Panc1 (cell line): ENCODE measurements at regions not wholly inside any gene's neighbourhood (a gene's known extent, or its start where the extent isn't known, plus 50 kb on each side); places are given as distances from the start of the nearest gene placed in this dataset.

Source experiments
- ATAC-seq: fragments of 200-7000 bp; cut with Tn5 transposase; 2 replicates; pipeline ENCODE4 v1.9.1; 2020; ENCODE audit warnings: mild to moderate bottlenecking, moderate library complexity
- BruUV-seq: library from RNA; stranded (reverse); fragments of 400-500 nt; replicated peaks from 2 replicates; lab custom pipeline; 2021; lab: Mats Ljungman, UMichigan
- CTCF ChIA-PET: fragments of 300-600 bp; sonication (Branson Sonifier 250); formaldehyde crosslinking; loops from one replicate; lab custom pipeline; 2022; ENCODE audit warnings: antibody characterized with exemption; lab: Charles Lee
- POLR2A ChIA-PET: fragments of 300-600 bp; sonication (Branson Sonifier 250); formaldehyde crosslinking; loops from one replicate; lab custom pipeline; 2022; ENCODE audit warnings: antibody characterized with exemption; lab: Charles Lee
- DNase-seq: peaks from one replicate; pipeline ENCODE4 v3.0.0-alpha.2; 2010; ENCODE audit warnings: low read depth, low spot score
- H3K27ac ChIP-seq: 2 replicates; pipeline ENCODE4 v1.5.1; 2011; ENCODE audit warnings: mild to moderate bottlenecking, low read length, inconsistent platforms
- H3K27me3 ChIP-seq: fragments of 200-500 bp; sonication (Bioruptor generic); 2 replicates; pipeline ENCODE4 v1.6.0; 2014; ENCODE audit warnings: low read length, inconsistent platforms; ENCODE audit not compliant: control insufficient read depth, insufficient read depth
- H3K36me3 ChIP-seq: fragments of 200-500 bp; sonication (Bioruptor generic); 2 replicates; pipeline ENCODE4 v1.5.1; 2014; ENCODE audit warnings: inconsistent platforms, mild to moderate bottlenecking, low read length, moderate library complexity; ENCODE audit not compliant: control insufficient read depth, insufficient read depth
- H3K4me1 ChIP-seq: 2 replicates; pipeline ENCODE4 v1.5.1; 2011; ENCODE audit warnings: inconsistent platforms, mild to moderate bottlenecking, low read length, moderate library complexity; ENCODE audit not compliant: control insufficient read depth, insufficient read depth
- H3K4me3 ChIP-seq, 2 experiments: 2 replicates each; pipeline ENCODE4 v1.5.1; 2011 to 2012; ENCODE audit warnings: low read depth in 2 of 2, low read length in 2 of 2, mild to moderate bottlenecking in 2 of 2, inconsistent platforms in 1 of 2, moderate library complexity in 1 of 2
- H3K9me3 ChIP-seq: fragments of 200-500 bp; sonication (Bioruptor generic); 2 replicates; pipeline ENCODE4 v1.5.1; 2014; ENCODE audit warnings: low read depth, mild to moderate bottlenecking, inconsistent platforms, low read length, moderate library complexity; ENCODE audit not compliant: control insufficient read depth, insufficient read depth
- POLR2AphosphoS5 ChIP-seq: IDR thresholded peaks from 2 replicates; pipeline ENCODE4 v1.6.1; 2012; ENCODE audit warnings: mild to moderate bottlenecking, low read depth, low read length, moderate library complexity
- SIN3A ChIP-seq: IDR thresholded peaks from 2 replicates; pipeline ENCODE4 v1.6.1; 2012; ENCODE audit warnings: low read depth, mild to moderate bottlenecking, low read length, moderate library complexity, borderline replicate concordance; ENCODE audit not compliant: insufficient read depth
- TCF7L2 ChIP-seq: IDR thresholded peaks from 2 replicates; pipeline ENCODE4 v1.6.1; 2011; ENCODE audit warnings: mild to moderate bottlenecking, low read depth, low read length, inconsistent platforms
- in situ Hi-C: cut with HindIII; loops from 2 replicates; pipeline ENCODE4 v1.10.0; 2016; ENCODE audit warnings: low sequenced_read_pairs, low pct_unique_long_range_greater_than_20kb
- intact Hi-C: fragments of 100-400 bp; cut with micrococcal nuclease; formaldehyde crosslinking; loops from one replicate; pipeline ENCODE4 v1.10.0; 2022; ENCODE audit not compliant: unreplicated experiment
- TF ChIP-seq, protein P1 (sequence below): fragments of 450-650 bp; IDR thresholded peaks from 2 replicates; pipeline ENCODE4 v1.5.1; 2017; ENCODE audit warnings: mild to moderate bottlenecking
- TF ChIP-seq, protein P2 (sequence below), 2 experiments: IDR thresholded peaks; 2 replicates each; pipeline ENCODE4 v1.6.1; 2011 to 2012; ENCODE audit warnings: low read depth in 2 of 2, control low read depth in 1 of 2, low read length in 1 of 2, mild to moderate bottlenecking in 1 of 2, moderate library complexity in 1 of 2; ENCODE audit not compliant: insufficient read depth in 1 of 2

DNA sequence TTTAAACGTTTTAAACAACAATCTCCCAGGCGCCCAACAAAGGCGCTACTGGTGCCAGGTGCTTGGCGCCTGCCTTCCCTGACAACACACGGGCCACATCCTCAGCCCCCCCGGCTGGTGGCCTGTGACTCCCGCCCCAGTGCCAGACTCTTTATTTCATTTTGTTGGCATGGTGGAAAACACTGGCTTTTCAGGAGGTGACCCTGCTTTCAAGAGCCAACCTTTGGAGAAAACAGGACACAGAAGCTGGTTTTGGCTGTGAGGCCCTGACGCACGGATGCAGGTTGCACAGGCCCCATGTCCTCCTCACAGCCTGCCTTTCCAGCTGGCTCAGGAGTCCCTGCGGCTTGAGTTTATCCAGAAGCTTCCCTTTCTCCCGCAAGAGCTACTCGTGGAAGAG, 100.0 kb downstream of the METRNL start:
- no peak overlapping the region for H3K4me3 ChIP-seq
- CTCF ChIA-PET: no interaction called here
- BruUV-seq: no TSS peak
- H3K36me3 ChIP-seq: no peaks in the 10 kb centered on the region
- TF ChIP-seq, protein P1, sequence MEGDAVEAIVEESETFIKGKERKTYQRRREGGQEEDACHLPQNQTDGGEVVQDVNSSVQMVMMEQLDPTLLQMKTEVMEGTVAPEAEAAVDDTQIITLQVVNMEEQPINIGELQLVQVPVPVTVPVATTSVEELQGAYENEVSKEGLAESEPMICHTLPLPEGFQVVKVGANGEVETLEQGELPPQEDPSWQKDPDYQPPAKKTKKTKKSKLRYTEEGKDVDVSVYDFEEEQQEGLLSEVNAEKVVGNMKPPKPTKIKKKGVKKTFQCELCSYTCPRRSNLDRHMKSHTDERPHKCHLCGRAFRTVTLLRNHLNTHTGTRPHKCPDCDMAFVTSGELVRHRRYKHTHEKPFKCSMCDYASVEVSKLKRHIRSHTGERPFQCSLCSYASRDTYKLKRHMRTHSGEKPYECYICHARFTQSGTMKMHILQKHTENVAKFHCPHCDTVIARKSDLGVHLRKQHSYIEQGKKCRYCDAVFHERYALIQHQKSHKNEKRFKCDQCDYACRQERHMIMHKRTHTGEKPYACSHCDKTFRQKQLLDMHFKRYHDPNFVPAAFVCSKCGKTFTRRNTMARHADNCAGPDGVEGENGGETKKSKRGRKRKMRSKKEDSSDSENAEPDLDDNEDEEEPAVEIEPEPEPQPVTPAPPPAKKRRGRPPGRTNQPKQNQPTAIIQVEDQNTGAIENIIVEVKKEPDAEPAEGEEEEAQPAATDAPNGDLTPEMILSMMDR: no peak
- TF ChIP-seq, protein P2, sequence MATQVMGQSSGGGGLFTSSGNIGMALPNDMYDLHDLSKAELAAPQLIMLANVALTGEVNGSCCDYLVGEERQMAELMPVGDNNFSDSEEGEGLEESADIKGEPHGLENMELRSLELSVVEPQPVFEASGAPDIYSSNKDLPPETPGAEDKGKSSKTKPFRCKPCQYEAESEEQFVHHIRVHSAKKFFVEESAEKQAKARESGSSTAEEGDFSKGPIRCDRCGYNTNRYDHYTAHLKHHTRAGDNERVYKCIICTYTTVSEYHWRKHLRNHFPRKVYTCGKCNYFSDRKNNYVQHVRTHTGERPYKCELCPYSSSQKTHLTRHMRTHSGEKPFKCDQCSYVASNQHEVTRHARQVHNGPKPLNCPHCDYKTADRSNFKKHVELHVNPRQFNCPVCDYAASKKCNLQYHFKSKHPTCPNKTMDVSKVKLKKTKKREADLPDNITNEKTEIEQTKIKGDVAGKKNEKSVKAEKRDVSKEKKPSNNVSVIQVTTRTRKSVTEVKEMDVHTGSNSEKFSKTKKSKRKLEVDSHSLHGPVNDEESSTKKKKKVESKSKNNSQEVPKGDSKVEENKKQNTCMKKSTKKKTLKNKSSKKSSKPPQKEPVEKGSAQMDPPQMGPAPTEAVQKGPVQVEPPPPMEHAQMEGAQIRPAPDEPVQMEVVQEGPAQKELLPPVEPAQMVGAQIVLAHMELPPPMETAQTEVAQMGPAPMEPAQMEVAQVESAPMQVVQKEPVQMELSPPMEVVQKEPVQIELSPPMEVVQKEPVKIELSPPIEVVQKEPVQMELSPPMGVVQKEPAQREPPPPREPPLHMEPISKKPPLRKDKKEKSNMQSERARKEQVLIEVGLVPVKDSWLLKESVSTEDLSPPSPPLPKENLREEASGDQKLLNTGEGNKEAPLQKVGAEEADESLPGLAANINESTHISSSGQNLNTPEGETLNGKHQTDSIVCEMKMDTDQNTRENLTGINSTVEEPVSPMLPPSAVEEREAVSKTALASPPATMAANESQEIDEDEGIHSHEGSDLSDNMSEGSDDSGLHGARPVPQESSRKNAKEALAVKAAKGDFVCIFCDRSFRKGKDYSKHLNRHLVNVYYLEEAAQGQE (IDR thresholded peaks at IDR 0.05; ENCODE audit: insufficient read depth in 1 of 2, low read depth in 2 of 2, low read length in 1 of 2): no peak
- no peak for TF ChIP-seq SIN3A
- no peak for TF ChIP-seq TCF7L2
- no peak for TF ChIP-seq POLR2AphosphoS5
- no peak for DNase-seq
- ATAC-seq: no peak
- no peaks in the 10 kb centered on the region for H3K9me3 ChIP-seq
- H3K27ac ChIP-seq: no peak overlapping the region
- no peaks in the 10 kb centered on the region for H3K4me1 ChIP-seq
- intact Hi-C loops (no loop called here), in situ Hi-C loops (no loop called here)
- no peaks in the 10 kb centered on the region for H3K27me3 ChIP-seq
- POLR2A ChIA-PET: no interaction called here

GRCh38 chr17:83179811-83180210, 100.4 kb downstream of the METRNL start:
- H3K9me3 ChIP-seq: no peaks in the 10 kb centered on the region
- ChIA-PET CTCF (no interaction called here), POLR2A (no interaction called here)
- ATAC-seq: no peak
- H3K4me1 ChIP-seq: no peaks in the 10 kb centered on the region
- intact Hi-C loops (no loop called here), in situ Hi-C loops (no loop called here)
- no peaks in the 10 kb centered on the region for H3K36me3 ChIP-seq
- H3K4me3 ChIP-seq: no peak overlapping the region
- BruUV-seq: no TSS peak
- TF ChIP-seq POLR2AphosphoS5 (no peak), TCF7L2 (no peak)
- DNase-seq: no peak
- no peak overlapping the region for H3K27ac ChIP-seq
- H3K27me3 ChIP-seq: no peaks in the 10 kb centered on the region

GRCh38 chr17:83180264-83180995, 101.0 kb downstream of the METRNL start:
- CTCF ChIA-PET: interaction anchor here (0.6 kb wide), 1 partner anchor 389 kb away, joined by 4 read pairs; no protein-coding TSS in a partner anchor
- no peaks in the 10 kb centered on the region for H3K9me3 ChIP-seq
- H3K27me3 ChIP-seq: no peaks in the 10 kb centered on the region
- H3K36me3 ChIP-seq: no peaks in the 10 kb centered on the region
- H3K4me1 ChIP-seq: no peaks in the 10 kb centered on the region
- POLR2A ChIA-PET: no interaction called here
- H3K4me3 ChIP-seq: no peak overlapping the region
- no TSS peak for BruUV-seq
- DNase-seq (no peak), ATAC-seq (no peak)
- no peak overlapping the region for H3K27ac ChIP-seq
- TF ChIP-seq, protein P1: no peak
- TF ChIP-seq TCF7L2 (no peak), POLR2AphosphoS5 (no peak), SIN3A (no peak)
- TF ChIP-seq, protein P2 (IDR thresholded peaks at IDR 0.05; ENCODE audit: insufficient read depth in 1 of 2, low read depth in 2 of 2, low read length in 1 of 2): no peak
- intact Hi-C loops (no loop called here), in situ Hi-C loops (no loop called here)
